Pancreas (tissue), 10 donors: ENCODE measurements at regions not wholly inside any gene's neighbourhood (a gene's known extent, or its start where the extent isn't known, plus 50 kb on each side); places are given as distances from the start of the nearest gene placed in this dataset.
"Not testable (repeated sequence)": the region's sequence is repeated elsewhere in the genome, so short reads cannot be mapped to it uniquely, and the experiment has no call there.

Experiments
- ATAC-seq, 4 donors: fragments of 200-7000 bp; cut with Tn5 transposase; one replicate each; pipeline versions ENCODE4 v1.8.0 to v1.9.1; 2020; ENCODE audit warnings: mild to moderate bottlenecking in 4 of 4, moderate library complexity in 4 of 4
- DNase-seq, 6 donors: peaks; one replicate each; pipeline ENCODE4 v3.0.0-alpha.2; 2020
- FAIRE-seq: peaks from 2 replicates; lab custom pipeline; 2012; peaks lifted over from hg19 to GRCh38; lab: Jason Lieb, UNC
- H3K27ac ChIP-seq, 4 donors: fragments of 200-600 bp; sonication (generic); 1 replicate in 3 of 4; 2 replicates in 1 of 4; pipeline versions ENCODE4 v1.5.0 to v1.8.0; 2020
- H3K27me3 ChIP-seq, 4 donors: fragments of 200-600 bp; one replicate each; pipeline ENCODE4 v1.8.0; 2021
- H3K36me3 ChIP-seq, 3 donors: fragments of 200-600 bp; sonication (generic) in 1 of 3; one replicate each; pipeline versions ENCODE4 v1.5.0 to v1.8.0; 2020 to 2021
- H3K4me1 ChIP-seq, 3 donors: fragments of 200-600 bp; one replicate each; pipeline ENCODE4 v1.8.0; 2021
- H3K4me3 ChIP-seq, 4 donors: fragments of 200-600 bp; sonication (generic) in 2 of 4; one replicate each; pipeline versions ENCODE4 v1.5.0 to v1.8.0; 2020 to 2021
- H3K9me3 ChIP-seq, 4 donors: fragments of 200-600 bp; one replicate each; pipeline ENCODE4 v1.8.0; 2021
- CTCF ChIP-seq, 4 donors: fragments of 200-600 bp; sonication (generic) in 3 of 4; IDR thresholded peaks; one replicate each; pipeline versions ENCODE4 v1.5.0 to v1.8.0; 2021; ENCODE audit warnings: antibody characterized with exemption in 4 of 4
- WGBS, 2 donors: extraction: QIAGEN DNeasy Blood & Tissue Kit; methylation state at CpG; one replicate each; pipeline ENCODE4 v1.1.7; 2013; 5-methylcytosine and 5-hydroxymethylcytosine counted together
- intact Hi-C, 3 donors: fragments of 100-400 bp; cut with DNase I; formaldehyde crosslinking; loops; one replicate each; pipeline versions ENCODE4 v1.11.1 to v1.14.2; 2022
- donor health status: healthy with polysubstance abuse.
- donor health status: DM: no; HTN: no; CAD: no; lungs with moderate emphysema.
- donor health status: DM: no; HTN: no; CAD: no.
- donor health status: control.
- donor health status: control.
- donor health status: Bipolar disorder and iron deficiency.
- donor health status: DM: yes; HTN: yes; CAD: no.
- donor health status: DM: no; HTN: no; CAD: no.
- donor health status: DM: no; HTN: no; CAD: no.
- donor health status: DM: yes; HTN: yes; CAD: no.

- intact Hi-C loops, result no loop called here
- no peak for DNase-seq
- no peak for FAIRE-seq
Measured at GRCh38 chr6:146985966-146986365, 218.3 kb upstream of the STXBP5 start.

GRCh38 chr6:146987938-146988337 lies 216.3 kb upstream of the STXBP5 start:
- 88% methylated on average over 1 of the region's 1 CpG for WGBS, 2 donors
- H3K4me1 ChIP-seq, H3K27me3 ChIP-seq, ATAC-seq, H3K36me3 ChIP-seq, H3K27ac ChIP-seq, H3K9me3 ChIP-seq, FAIRE-seq, H3K4me3 ChIP-seq, DNase-seq, intact Hi-C loops: not testable (repeated sequence)

More at GRCh38 chr6:146985966-146986365, 218.3 kb upstream of the STXBP5 start:
- TF ChIP-seq CTCF (IDR thresholded peaks at IDR 0.05), result no peak
- Histone ChIP-seq H3K27ac (no peak overlapping the region), H3K27me3 (no peaks in the 10 kb centered on the region), H3K36me3 (no peaks in the 10 kb centered on the region), H3K4me1 (no peaks in the 10 kb centered on the region), H3K9me3 (no peaks in the 10 kb centered on the region), H3K4me3 (no peak overlapping the region)
- ATAC-seq, result no peak
- 91 to 97% methylated on average over 2 of the region's 2 CpGs for WGBS, 2 donors

GRCh38 chr6:146989860-146990259 lies 214.4 kb upstream of the STXBP5 start:
- Histone ChIP-seq H3K4me3 (no peak overlapping the region), H3K27ac (no peak overlapping the region), H3K9me3 (no peaks in the 10 kb centered on the region), H3K36me3 (no peaks in the 10 kb centered on the region), H3K27me3 (no peaks in the 10 kb centered on the region), H3K4me1 (no peaks in the 10 kb centered on the region)
- no peak for FAIRE-seq
- ATAC-seq, result no peak
- intact Hi-C loops, result no loop called here
- DNase-seq, result no peak
- TF ChIP-seq CTCF (IDR thresholded peaks at IDR 0.05), result no peak
- WGBS, 2 donors, result 83 to 90% methylated on average over 4 of the region's 4 CpGs

- Histone ChIP-seq H3K4me1 (no peaks in the 10 kb centered on the region), H3K27me3 (no peaks in the 10 kb centered on the region), H3K27ac (no peak overlapping the region), H3K4me3 (no peak overlapping the region), H3K36me3 (no peaks in the 10 kb centered on the region), H3K9me3 (no peaks in the 10 kb centered on the region)
- intact Hi-C loops, result no loop called here
- no peak for TF ChIP-seq CTCF (IDR thresholded peaks at IDR 0.05)
- no peak for ATAC-seq
- WGBS, 2 donors, result 50 to 56% methylated on average over 2 of the region's 2 CpGs
- FAIRE-seq, result no peak
- DNase-seq, result no peak
Measured at GRCh38 chr6:146990284-146990683, 213.9 kb upstream of the STXBP5 start.

GRCh38 chr6:146990821-146991798 lies 213.1 kb upstream of the STXBP5 start:
- DNase-seq, result no peak
- H3K4me1 ChIP-seq, result no peaks in the 10 kb centered on the region
- H3K4me3 ChIP-seq, result no peak overlapping the region
- H3K36me3 ChIP-seq, result no peaks in the 10 kb centered on the region
- no peak for FAIRE-seq
- no peaks in the 10 kb centered on the region for H3K27me3 ChIP-seq
- TF ChIP-seq CTCF (IDR thresholded peaks at IDR 0.05), result no peak
- no peak overlapping the region for H3K27ac ChIP-seq
- H3K9me3 ChIP-seq, result no peaks in the 10 kb centered on the region
- intact Hi-C loops, result no loop called here
- ATAC-seq, result no peak
- WGBS, 2 donors, result 73 to 76% methylated on average over 11 of the region's 11 CpGs
